ENCODE measurements at regions not wholly inside any gene's neighbourhood (a gene's known extent, or its start where the extent isn't known, plus 50 kb on each side); places are given as distances from the start of the nearest gene placed in this dataset.

DNA sequence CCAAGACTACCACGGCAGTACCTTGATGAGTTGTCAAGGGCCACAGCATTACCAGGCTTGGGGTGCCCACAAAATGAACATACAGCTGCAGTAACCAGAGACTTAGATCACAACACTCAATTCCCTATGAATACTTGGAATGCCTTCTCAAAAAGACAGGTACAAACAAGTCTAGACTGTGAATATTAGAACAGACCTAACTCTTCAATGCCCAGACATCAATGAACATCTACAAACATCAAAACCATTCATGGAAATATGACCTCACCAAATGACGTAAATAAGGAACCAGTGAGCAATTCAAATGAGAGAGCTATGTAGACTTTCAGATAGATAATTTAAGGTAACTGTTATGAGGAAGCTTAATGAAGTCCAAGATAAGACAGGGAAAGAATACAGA lies 185.1 kb upstream of the POU1F1 start:
- TF ChIP-seq TEAD1 (CRISPR knock-in tag; IDR thresholded peaks at IDR 0.05) (no peak), ZNF671 (CRISPR knock-in tag; IDR thresholded peaks at IDR 0.05) (no peak), RORB (CRISPR knock-in tag; IDR thresholded peaks at IDR 0.05) (no peak), PRRX2 (CRISPR knock-in tag; IDR thresholded peaks at IDR 0.05) (no peak)
- TF ChIP-seq, protein P1, sequence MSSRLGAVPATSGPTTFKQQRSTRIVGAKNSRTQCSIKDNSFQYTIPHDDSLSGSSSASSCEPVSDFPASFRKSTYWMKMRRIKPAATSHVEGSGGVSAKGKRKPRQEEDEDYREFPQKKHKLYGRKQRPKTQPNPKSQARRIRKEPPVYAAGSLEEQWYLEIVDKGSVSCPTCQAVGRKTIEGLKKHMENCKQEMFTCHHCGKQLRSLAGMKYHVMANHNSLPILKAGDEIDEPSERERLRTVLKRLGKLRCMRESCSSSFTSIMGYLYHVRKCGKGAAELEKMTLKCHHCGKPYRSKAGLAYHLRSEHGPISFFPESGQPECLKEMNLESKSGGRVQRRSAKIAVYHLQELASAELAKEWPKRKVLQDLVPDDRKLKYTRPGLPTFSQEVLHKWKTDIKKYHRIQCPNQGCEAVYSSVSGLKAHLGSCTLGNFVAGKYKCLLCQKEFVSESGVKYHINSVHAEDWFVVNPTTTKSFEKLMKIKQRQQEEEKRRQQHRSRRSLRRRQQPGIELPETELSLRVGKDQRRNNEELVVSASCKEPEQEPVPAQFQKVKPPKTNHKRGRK (CRISPR knock-in tag; IDR thresholded peaks at IDR 0.05; ENCODE audit: borderline replicate concordance) = no peak
- TF ChIP-seq, protein P2, sequence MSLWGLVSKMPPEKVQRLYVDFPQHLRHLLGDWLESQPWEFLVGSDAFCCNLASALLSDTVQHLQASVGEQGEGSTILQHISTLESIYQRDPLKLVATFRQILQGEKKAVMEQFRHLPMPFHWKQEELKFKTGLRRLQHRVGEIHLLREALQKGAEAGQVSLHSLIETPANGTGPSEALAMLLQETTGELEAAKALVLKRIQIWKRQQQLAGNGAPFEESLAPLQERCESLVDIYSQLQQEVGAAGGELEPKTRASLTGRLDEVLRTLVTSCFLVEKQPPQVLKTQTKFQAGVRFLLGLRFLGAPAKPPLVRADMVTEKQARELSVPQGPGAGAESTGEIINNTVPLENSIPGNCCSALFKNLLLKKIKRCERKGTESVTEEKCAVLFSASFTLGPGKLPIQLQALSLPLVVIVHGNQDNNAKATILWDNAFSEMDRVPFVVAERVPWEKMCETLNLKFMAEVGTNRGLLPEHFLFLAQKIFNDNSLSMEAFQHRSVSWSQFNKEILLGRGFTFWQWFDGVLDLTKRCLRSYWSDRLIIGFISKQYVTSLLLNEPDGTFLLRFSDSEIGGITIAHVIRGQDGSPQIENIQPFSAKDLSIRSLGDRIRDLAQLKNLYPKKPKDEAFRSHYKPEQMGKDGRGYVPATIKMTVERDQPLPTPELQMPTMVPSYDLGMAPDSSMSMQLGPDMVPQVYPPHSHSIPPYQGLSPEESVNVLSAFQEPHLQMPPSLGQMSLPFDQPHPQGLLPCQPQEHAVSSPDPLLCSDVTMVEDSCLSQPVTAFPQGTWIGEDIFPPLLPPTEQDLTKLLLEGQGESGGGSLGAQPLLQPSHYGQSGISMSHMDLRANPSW (CRISPR knock-in tag; conservative IDR thresholded peaks at IDR 0.05; ENCODE audit: low read depth) = no peak
- TF ChIP-seq, protein P3, sequence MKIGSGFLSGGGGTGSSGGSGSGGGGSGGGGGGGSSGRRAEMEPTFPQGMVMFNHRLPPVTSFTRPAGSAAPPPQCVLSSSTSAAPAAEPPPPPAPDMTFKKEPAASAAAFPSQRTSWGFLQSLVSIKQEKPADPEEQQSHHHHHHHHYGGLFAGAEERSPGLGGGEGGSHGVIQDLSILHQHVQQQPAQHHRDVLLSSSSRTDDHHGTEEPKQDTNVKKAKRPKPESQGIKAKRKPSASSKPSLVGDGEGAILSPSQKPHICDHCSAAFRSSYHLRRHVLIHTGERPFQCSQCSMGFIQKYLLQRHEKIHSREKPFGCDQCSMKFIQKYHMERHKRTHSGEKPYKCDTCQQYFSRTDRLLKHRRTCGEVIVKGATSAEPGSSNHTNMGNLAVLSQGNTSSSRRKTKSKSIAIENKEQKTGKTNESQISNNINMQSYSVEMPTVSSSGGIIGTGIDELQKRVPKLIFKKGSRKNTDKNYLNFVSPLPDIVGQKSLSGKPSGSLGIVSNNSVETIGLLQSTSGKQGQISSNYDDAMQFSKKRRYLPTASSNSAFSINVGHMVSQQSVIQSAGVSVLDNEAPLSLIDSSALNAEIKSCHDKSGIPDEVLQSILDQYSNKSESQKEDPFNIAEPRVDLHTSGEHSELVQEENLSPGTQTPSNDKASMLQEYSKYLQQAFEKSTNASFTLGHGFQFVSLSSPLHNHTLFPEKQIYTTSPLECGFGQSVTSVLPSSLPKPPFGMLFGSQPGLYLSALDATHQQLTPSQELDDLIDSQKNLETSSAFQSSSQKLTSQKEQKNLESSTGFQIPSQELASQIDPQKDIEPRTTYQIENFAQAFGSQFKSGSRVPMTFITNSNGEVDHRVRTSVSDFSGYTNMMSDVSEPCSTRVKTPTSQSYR (CRISPR knock-in tag; IDR thresholded peaks at IDR 0.05) = no peak
- TF ChIP-seq, protein P4, sequence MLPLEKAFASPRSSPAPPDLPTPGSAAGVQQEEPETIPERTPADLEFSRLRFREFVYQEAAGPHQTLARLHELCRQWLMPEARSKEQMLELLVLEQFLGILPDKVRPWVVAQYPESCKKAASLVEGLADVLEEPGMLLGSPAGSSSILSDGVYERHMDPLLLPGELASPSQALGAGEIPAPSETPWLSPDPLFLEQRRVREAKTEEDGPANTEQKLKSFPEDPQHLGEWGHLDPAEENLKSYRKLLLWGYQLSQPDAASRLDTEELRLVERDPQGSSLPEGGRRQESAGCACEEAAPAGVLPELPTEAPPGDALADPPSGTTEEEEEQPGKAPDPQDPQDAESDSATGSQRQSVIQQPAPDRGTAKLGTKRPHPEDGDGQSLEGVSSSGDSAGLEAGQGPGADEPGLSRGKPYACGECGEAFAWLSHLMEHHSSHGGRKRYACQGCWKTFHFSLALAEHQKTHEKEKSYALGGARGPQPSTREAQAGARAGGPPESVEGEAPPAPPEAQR (CRISPR knock-in tag; IDR thresholded peaks at IDR 0.05) = no peak
- Mint-ChIP-seq H3K27ac (no peak overlapping the region), H3K4me1 (peaks cover 7% of the 10 kb centered on the region), H3K9me3 (peaks cover 12% of the 10 kb centered on the region), H3K27me3 (ENCODE audit: low read depth) (no peaks in the 10 kb centered on the region), H3K36me3 (peaks cover 3% of the 10 kb centered on the region; the same call in 1 of the 2 replicates), H3K4me3 (no peak overlapping the region)
- no peak for DNase-seq (ENCODE audit: low spot score)
- ChIA-PET POLR2A (interaction anchor here (0.5 kb wide), 1 partner anchor 1881 kb away, joined by 3 read pairs; no protein-coding TSS in a partner anchor), CTCF (no interaction called here)
- ATAC-seq = no peak

DNA sequence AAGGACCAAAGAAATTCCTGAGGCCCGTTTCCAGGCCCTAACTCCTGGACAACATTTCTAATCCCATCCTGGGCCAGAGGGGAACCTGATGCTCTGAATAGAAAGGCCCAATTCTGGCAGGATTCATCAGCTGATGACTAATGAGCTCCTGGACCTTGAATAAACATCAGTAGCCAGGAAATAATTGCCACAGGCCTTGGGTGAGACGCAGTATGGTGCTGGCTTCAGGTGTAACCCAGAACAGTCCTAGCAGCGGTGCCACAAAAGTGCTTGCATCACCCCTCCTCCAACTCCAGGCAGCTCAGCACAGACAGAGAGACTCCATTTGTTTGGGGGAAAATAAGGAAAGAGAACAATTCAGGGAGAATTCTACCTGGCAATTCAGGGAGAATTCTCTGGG lies 184.7 kb upstream of the POU1F1 start:
- Mint-ChIP-seq H3K4me1 (peaks cover 7% of the 10 kb centered on the region), H3K36me3 (peaks cover 3% of the 10 kb centered on the region; the same call in 1 of the 2 replicates), H3K4me3 (no peak overlapping the region), H3K27ac (no peak overlapping the region), H3K9me3 (peaks cover 8% of the 10 kb centered on the region), H3K27me3 (ENCODE audit: low read depth) (no peaks in the 10 kb centered on the region)
- DNase-seq (ENCODE audit: low spot score) (no peak), ATAC-seq (peak; percentile 55)
- CTCF ChIA-PET = no interaction called here
- POLR2A ChIA-PET = interaction anchor here (0.5 kb wide), 1 partner anchor 1881 kb away, joined by 3 read pairs; no protein-coding TSS in a partner anchor
- TF ChIP-seq, protein P5, sequence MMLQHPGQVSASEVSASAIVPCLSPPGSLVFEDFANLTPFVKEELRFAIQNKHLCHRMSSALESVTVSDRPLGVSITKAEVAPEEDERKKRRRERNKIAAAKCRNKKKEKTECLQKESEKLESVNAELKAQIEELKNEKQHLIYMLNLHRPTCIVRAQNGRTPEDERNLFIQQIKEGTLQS (CRISPR knock-in tag; conservative IDR thresholded peaks at IDR 0.05) = no peak
- TF ChIP-seq EMX1 (CRISPR knock-in tag; IDR thresholded peaks at IDR 0.05) (no peak), FOXJ3 (CRISPR knock-in tag; IDR thresholded peaks at IDR 0.05; ENCODE audit: borderline replicate concordance) (no peak), SMAD4 (CRISPR knock-in tag; IDR thresholded peaks at IDR 0.05) (no peak), OVOL2 (CRISPR knock-in tag; IDR thresholded peaks at IDR 0.05; ENCODE audit: borderline replicate concordance) (no peak), CBFB (CRISPR knock-in tag; IDR thresholded peaks at IDR 0.05; ENCODE audit: low read depth) (no peak), CREM (CRISPR knock-in tag; IDR thresholded peaks at IDR 0.05) (no peak), ZNF317 (CRISPR knock-in tag; IDR thresholded peaks at IDR 0.05; ENCODE audit: borderline replicate concordance, low read depth) (no peak), ELF4 (CRISPR knock-in tag; IDR thresholded peaks at IDR 0.05; ENCODE audit: low read depth) (no peak), CREB1 (CRISPR knock-in tag; IDR thresholded peaks at IDR 0.05) (no peak)
- TF ChIP-seq, protein P6, sequence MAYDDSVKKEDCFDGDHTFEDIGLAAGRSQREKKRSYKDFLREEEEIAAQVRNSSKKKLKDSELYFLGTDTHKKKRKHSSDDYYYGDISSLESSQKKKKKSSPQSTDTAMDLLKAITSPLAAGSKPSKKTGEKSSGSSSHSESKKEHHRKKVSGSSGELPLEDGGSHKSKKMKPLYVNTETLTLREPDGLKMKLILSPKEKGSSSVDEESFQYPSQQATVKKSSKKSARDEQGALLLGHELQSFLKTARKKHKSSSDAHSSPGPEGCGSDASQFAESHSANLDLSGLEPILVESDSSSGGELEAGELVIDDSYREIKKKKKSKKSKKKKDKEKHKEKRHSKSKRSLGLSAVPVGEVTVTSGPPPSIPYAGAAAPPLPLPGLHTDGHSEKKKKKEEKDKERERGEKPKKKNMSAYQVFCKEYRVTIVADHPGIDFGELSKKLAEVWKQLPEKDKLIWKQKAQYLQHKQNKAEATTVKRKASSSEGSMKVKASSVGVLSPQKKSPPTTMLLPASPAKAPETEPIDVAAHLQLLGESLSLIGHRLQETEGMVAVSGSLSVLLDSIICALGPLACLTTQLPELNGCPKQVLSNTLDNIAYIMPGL (CRISPR knock-in tag; IDR thresholded peaks at IDR 0.05) = no peak
- TF ChIP-seq, protein P7, sequence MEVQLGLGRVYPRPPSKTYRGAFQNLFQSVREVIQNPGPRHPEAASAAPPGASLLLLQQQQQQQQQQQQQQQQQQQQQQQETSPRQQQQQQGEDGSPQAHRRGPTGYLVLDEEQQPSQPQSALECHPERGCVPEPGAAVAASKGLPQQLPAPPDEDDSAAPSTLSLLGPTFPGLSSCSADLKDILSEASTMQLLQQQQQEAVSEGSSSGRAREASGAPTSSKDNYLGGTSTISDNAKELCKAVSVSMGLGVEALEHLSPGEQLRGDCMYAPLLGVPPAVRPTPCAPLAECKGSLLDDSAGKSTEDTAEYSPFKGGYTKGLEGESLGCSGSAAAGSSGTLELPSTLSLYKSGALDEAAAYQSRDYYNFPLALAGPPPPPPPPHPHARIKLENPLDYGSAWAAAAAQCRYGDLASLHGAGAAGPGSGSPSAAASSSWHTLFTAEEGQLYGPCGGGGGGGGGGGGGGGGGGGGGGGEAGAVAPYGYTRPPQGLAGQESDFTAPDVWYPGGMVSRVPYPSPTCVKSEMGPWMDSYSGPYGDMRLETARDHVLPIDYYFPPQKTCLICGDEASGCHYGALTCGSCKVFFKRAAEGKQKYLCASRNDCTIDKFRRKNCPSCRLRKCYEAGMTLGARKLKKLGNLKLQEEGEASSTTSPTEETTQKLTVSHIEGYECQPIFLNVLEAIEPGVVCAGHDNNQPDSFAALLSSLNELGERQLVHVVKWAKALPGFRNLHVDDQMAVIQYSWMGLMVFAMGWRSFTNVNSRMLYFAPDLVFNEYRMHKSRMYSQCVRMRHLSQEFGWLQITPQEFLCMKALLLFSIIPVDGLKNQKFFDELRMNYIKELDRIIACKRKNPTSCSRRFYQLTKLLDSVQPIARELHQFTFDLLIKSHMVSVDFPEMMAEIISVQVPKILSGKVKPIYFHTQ (CRISPR knock-in tag; IDR thresholded peaks at IDR 0.05) = no peak
- TF ChIP-seq, protein P8, sequence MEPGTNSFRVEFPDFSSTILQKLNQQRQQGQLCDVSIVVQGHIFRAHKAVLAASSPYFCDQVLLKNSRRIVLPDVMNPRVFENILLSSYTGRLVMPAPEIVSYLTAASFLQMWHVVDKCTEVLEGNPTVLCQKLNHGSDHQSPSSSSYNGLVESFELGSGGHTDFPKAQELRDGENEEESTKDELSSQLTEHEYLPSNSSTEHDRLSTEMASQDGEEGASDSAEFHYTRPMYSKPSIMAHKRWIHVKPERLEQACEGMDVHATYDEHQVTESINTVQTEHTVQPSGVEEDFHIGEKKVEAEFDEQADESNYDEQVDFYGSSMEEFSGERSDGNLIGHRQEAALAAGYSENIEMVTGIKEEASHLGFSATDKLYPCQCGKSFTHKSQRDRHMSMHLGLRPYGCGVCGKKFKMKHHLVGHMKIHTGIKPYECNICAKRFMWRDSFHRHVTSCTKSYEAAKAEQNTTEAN (CRISPR knock-in tag; IDR thresholded peaks at IDR 0.05) = no peak
